Body of pancreas (tissue), 4 donors: ENCODE measurements at regions not wholly inside any gene's neighbourhood (a gene's known extent, or its start where the extent isn't known, plus 50 kb on each side); places are given as distances from the start of the nearest gene placed in this dataset.

Experiments used
- POLR2A ChIP-seq, 3 donors: fragments of 450-650 bp; IDR thresholded peaks; one replicate each; pipeline ENCODE4 v1.6.1; 2016; ENCODE audit warnings: antibody characterized with exemption in 3 of 3, mild to moderate bottlenecking in 2 of 3
- TF ChIP-seq, protein P1 (sequence below), 7 experiments: fragments of 450-650 bp in 4 of 7; fragments of 200-600 bp in 3 of 7; sonication (generic) in 3 of 7; IDR thresholded peaks; one replicate each; pipeline ENCODE4 v1.5.1; 2016 to 2019; ENCODE audit warnings: antibody characterized with exemption in 7 of 7

- TF ChIP-seq, protein P1, sequence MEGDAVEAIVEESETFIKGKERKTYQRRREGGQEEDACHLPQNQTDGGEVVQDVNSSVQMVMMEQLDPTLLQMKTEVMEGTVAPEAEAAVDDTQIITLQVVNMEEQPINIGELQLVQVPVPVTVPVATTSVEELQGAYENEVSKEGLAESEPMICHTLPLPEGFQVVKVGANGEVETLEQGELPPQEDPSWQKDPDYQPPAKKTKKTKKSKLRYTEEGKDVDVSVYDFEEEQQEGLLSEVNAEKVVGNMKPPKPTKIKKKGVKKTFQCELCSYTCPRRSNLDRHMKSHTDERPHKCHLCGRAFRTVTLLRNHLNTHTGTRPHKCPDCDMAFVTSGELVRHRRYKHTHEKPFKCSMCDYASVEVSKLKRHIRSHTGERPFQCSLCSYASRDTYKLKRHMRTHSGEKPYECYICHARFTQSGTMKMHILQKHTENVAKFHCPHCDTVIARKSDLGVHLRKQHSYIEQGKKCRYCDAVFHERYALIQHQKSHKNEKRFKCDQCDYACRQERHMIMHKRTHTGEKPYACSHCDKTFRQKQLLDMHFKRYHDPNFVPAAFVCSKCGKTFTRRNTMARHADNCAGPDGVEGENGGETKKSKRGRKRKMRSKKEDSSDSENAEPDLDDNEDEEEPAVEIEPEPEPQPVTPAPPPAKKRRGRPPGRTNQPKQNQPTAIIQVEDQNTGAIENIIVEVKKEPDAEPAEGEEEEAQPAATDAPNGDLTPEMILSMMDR (IDR thresholded peaks at IDR 0.05), result no peak
- TF ChIP-seq POLR2A (IDR thresholded peaks at IDR 0.05), result no peak
Observed at GRCh38 chr12:19836456-19836855, 397.2 kb downstream of the AEBP2 start.
